GM19452 (cell line): ENCODE measurements at regions not wholly inside any gene's neighbourhood (a gene's known extent, or its start where the extent isn't known, plus 50 kb on each side); places are given as distances from the start of the nearest gene placed in this dataset.

Experiments
- ATAC-seq: cut with Tn5 transposase; IDR thresholded peaks from one replicate; pipeline ENCODE4 v1.9.1; 2021; ENCODE audit not compliant: unreplicated experiment

DNA sequence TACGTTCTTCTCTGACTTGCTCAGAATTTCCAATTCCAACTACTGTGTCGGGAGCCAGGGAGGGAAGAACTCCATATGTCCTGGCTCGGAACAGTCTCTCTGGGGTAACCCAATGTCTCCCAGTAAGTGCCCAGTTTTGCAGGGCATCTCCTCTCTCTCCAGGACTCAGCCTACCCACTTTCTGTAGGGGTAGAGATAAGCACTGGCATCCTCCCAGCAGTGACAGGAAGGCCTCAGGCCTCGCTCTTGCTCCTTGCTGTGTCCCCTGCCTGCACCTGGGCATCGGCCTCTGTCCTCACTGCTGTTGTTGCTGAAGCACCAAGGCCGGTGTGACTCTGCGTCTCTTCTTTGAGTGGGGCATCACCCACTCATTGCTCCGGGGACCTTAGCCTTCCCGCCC, 388.9 kb upstream of the JARID2 start:
- ATAC-seq, result no peak

DNA sequence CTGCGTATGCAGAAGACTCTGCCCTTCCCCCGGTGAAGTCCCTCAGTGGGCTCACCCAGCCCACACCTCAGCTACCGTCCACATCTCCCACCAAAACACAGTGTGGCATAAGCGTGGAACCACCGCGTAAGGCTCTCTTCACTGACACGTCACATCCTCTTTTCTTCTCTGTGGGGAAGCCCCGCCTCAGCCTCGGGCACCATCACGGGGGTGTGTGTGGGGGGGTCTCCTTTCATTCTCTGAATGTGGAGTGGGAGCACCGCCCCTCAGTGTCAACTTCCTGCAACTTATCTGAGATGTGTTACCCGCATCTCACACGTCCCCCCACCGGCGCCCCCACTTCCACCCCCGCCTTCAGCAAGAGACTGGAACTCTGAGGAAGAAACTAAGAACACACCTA, 388.4 kb upstream of the JARID2 start:
- ATAC-seq, result no peak

- ATAC-seq, result no peak
Observed at GRCh38 chr6:14858808-14859207, 387.1 kb upstream of the JARID2 start.

GRCh38 chr6:14860774-14861173, 385.1 kb upstream of the JARID2 start:
- no peak for ATAC-seq

GRCh38 chr6:14861491-14861943, 384.4 kb upstream of the JARID2 start:
- ATAC-seq, result no peak

- no peak for ATAC-seq
Observed at GRCh38 chr6:14862845-14863244, 383.0 kb upstream of the JARID2 start.

DNA sequence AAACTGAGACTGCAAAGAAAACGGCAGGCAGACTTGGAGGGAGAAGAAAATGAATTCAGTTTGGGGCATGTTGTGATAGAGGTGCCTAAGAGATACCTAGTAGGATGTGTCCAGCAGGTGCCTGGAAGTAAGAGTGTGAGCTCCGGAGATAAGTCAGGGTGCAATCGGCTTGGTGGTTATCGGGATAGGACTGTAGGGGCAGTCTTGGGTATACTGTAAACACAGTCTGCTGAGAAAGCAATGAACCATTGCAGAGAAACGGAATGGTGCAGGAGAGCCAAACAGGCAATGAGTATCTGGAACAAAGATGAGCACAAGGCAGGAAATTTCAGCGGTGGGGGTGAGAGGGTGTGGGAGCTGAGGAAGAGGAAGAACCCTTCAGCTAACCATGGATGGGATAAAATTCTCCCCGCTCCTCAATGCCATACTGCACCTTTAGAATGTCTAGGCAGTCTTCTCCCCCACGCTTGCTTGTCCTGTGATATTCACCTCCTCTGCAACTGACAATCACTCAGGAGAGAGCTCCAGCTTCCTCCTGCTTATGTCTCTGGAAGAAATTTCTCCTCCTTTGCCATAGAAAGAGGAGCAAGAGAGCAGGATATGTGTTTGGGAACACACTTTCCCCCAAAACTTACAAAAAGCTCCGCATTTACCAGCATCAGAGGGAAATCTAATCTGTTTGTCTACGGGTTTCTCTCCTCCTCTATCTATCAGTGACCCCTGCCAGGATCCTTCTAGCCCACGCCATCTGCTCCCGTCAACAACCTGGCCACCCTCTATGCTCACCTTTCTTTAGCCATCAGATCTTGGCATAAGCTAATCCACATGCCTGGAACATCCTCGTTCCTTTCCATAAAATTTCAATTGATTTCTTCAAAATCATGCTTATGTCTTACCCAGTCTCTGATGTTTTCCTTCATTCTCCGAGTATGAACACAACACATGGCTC, 381.7 kb upstream of the JARID2 start:
- ATAC-seq, result no peak

GRCh38 chr6:14865531-14866100, 380.3 kb upstream of the JARID2 start:
- peak; percentile 43 for ATAC-seq

DNA sequence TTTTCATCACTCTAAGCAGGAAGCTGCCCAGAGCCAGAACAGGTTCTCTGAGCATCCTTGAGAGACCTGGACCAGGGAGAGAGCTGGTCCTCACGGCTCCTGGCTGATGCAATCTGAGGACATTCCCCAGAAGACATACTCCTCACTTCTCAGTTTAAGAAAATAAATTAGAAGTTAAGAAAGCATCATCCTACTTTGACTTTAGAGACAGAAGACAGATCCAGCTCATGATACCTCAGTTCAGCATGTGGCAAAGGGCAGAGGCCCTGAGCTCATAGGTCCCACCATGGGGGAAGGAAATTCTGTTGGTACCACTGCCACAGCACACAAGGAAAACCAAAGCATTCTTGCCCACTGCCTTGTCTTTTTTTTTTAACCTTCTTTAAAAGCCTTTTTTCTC, 378.1 kb upstream of the JARID2 start:
- no peak for ATAC-seq

GRCh38 chr6:14871221-14871620, 374.6 kb upstream of the JARID2 start:
- ATAC-seq, result no peak

DNA sequence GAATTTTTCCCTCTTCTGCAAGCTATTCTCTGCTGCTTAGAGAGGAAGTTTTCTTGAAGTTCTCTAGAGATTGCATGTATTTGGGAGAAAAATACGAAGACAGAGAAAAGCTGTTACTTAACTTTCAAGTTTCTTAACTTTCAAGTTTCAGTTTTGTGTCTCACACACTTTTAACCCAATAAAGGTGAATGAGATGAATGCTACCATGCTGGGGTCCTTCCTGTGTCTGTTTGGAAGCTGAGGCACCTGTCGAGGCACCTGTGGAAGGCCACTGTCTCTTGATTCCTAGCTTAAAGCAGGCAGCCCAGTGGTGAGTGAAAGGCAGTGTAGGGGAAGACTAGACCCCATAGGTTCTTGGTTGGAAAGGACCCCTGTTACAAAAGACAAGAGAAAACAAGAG, 372.8 kb upstream of the JARID2 start:
- no peak for ATAC-seq

- no peak for ATAC-seq
Observed at GRCh38 chr6:14873781-14874441, 372.0 kb upstream of the JARID2 start.

GRCh38 chr6:14874975-14875480, 370.8 kb upstream of the JARID2 start:
- ATAC-seq, result no peak

GRCh38 chr6:14875481-14876063, 370.3 kb upstream of the JARID2 start:
- ATAC-seq, result peak; percentile 70

DNA sequence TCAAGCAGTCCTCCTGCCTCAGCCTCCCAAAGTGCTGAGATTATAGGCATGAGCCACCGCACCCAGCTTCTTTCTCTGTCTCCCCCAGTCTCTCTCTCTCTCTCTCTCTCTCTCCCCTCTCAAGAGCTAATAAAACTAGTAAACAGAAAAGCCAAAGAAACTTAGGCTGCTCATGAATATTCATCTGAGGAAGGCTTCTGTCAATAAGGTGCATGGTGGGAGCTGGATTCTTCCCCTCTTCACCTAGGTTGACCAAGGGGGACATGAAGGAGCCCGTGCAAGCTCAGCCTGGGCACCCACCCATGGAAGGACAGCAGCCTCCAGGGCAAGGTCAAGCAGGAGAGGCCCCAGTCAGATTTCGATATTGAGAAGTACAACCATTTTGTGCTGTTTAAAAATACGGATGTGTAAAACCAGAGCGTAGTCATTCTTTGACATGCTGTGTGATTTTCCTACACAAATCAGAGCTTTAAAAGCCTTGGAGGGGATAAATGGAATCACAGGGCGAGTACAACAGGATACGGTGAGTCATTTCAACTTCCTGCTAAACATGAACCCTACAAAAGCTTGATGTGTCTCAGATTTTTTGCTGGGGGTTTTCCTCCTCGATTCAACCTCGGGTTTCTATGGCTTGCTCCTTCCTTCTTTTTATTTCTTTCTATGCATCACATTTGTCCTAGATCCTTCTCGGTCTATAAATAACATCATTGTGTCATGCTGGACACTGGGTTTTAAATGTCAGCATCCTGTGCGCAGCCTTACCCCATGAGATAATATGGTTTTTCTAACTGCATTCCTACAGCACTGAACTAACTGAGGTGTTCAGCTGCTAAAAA, 368.9 kb upstream of the JARID2 start:
- ATAC-seq, result peak; percentile 60

- ATAC-seq, result no peak
Observed at GRCh38 chr6:14877758-14878157, 368.1 kb upstream of the JARID2 start.

- ATAC-seq, result no peak
Observed at GRCh38 chr6:14880052-14880451, 365.8 kb upstream of the JARID2 start.

DNA sequence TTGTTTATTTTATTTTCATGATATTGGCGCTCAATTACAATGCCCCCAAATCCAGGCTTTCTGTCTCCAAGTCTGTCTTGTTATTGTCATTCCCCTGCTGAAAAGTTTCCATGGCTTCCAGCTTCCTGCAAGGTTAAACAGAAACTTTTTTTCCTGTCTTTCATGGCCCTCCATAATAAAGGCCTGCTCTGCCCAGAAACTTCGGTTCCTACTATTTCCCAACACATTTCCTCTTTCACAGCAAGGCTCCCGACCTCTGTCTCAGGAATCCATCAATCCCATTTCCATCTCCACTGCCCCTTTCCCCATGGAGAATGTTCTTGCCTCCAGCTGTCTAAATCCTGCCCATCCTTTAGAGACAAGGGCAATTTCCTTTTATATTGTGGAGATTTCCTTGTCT, 365.2 kb upstream of the JARID2 start:
- no peak for ATAC-seq

DNA sequence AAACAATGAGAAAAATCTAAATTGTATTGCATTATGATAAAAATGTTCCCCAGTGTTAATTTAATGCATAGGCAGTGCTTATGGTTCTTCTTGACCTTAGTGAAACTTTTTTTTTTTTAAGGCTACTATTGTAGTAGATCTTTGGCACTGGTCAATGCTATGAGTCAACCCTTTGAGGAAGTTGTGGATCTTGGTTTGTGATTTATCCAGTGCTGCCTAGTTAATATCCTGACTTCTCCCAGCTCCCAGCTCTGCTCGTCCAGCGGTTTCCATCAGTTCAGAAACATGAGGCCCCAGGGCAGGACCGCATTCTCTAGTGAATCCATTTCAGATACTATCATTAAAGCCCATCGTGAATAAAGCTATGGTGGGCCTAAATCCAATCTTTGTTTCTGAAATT, 364.5 kb upstream of the JARID2 start:
- ATAC-seq, result no peak

DNA sequence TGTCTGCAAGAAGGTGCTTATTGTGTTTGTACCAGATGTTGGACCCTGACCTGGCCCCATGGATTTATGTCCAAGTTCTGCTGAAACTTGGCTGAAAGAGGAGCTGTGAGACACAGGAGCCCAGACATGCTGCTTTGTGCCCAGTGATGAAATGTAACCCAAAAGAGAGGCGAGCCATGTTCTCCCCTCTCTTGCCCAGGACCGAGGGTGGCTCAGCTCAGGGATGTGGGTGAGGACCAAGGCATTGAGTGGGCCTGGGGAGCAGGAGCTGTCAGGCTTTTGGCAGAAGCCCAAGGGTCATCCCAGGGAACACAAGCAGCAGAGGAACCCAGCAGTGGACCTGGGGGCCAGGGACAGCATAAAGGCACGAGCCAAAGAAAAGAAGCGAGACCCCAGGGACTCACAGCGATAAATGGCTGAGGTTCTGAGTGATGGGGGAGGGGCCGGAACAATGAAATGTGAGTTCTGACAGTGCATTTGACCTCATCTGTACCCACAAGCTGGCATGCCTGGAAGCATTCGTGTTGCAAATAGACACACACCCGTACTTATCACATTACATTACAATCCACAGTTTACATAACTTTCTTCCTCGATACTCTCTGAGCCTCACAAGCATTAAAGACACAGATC, 363.4 kb upstream of the JARID2 start:
- no peak for ATAC-seq
